Neural progenitor cell (in vitro differentiated cells): ENCODE measurements at regions not wholly inside any gene's neighbourhood (a gene's known extent, or its start where the extent isn't known, plus 50 kb on each side); places are given as distances from the start of the nearest gene placed in this dataset.

Experiments
- EZH2 ChIP-seq: fragments of 200-600 bp; sonication (generic); IDR thresholded peaks from 2 replicates; pipeline ENCODE4 v1.6.1; 2017; ENCODE audit warnings: antibody characterized with exemption, mild to moderate bottlenecking, moderate library complexity
- EZH2phosphoT487 ChIP-seq: fragments of 200-600 bp; sonication (generic); IDR thresholded peaks from 2 replicates; pipeline ENCODE4 v1.6.1; 2017; ENCODE audit warnings: antibody characterized with exemption
- TF ChIP-seq, protein P1 (sequence below): fragments of 200-600 bp; sonication (generic); IDR thresholded peaks from 2 replicates; pipeline ENCODE4 v1.5.1; 2017; ENCODE audit warnings: antibody characterized with exemption, mild to moderate bottlenecking

DNA sequence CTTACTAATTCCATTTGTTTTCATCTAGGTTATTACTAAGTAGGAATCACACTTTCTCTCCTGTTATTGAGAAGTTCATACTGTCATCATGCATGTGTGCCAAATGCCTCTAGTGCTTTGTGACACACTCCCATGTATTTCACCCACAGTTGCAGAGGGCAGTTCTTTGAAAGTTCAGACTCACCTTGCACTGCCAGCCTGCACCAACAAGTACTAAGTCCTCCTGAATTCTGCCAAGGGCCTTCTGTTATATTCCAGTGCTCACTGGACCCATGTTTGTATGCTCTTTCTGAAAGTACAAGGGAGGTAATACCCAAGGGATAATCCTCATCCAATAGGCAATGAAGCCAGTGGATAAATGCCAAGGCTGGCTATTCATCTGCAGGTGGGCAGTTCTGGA is 136.6 kb upstream of the ARPP21 start:
- TF ChIP-seq, protein P1, sequence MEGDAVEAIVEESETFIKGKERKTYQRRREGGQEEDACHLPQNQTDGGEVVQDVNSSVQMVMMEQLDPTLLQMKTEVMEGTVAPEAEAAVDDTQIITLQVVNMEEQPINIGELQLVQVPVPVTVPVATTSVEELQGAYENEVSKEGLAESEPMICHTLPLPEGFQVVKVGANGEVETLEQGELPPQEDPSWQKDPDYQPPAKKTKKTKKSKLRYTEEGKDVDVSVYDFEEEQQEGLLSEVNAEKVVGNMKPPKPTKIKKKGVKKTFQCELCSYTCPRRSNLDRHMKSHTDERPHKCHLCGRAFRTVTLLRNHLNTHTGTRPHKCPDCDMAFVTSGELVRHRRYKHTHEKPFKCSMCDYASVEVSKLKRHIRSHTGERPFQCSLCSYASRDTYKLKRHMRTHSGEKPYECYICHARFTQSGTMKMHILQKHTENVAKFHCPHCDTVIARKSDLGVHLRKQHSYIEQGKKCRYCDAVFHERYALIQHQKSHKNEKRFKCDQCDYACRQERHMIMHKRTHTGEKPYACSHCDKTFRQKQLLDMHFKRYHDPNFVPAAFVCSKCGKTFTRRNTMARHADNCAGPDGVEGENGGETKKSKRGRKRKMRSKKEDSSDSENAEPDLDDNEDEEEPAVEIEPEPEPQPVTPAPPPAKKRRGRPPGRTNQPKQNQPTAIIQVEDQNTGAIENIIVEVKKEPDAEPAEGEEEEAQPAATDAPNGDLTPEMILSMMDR: no peak
- TF ChIP-seq EZH2 (no peak), EZH2phosphoT487 (no peak)
